Liver (tissue), 3 donors: ENCODE measurements at regions not wholly inside any gene's neighbourhood (a gene's known extent, or its start where the extent isn't known, plus 50 kb on each side); places are given as distances from the start of the nearest gene placed in this dataset.

Experiments used
- CTCF ChIP-seq: fragments of 150-350 bp; IDR thresholded peaks from 2 replicates; pipeline ENCODE4 v1.5.1; 2017; ENCODE audit warnings: improper control_type of control experiment, low read depth, low read length; ENCODE audit not compliant: missing input control
- JUND ChIP-seq, 2 donors: IDR thresholded peaks; 2 replicates each; pipeline ENCODE4 v1.6.1; 2016; ENCODE audit warnings: antibody characterized with exemption in 2 of 2
- SP1 ChIP-seq: IDR thresholded peaks from 2 replicates; pipeline ENCODE4 v1.6.1; 2018; ENCODE audit warnings: antibody characterized with exemption, mild to moderate bottlenecking
- ZBTB33 ChIP-seq: IDR thresholded peaks from 2 replicates; pipeline ENCODE4 v1.6.1; 2016; ENCODE audit warnings: antibody characterized with exemption
- donor health status: healthy.
- donor health status: healthy.

GRCh38 chr18:55101458-55101824 lies 142.2 kb upstream of the CCDC68 start:
- TF ChIP-seq CTCF = no peak
- no peak for TF ChIP-seq SP1
- TF ChIP-seq ZBTB33 = no peak
- no peak for TF ChIP-seq JUND (IDR thresholded peaks at IDR 0.05)
